ENCODE measurements at regions not wholly inside any gene's neighbourhood (a gene's known extent, or its start where the extent isn't known, plus 50 kb on each side); places are given as distances from the start of the nearest gene placed in this dataset.

GRCh38 chr6:170178561-170179477 is 112.1 kb downstream of the DLL1 start:
- Mint-ChIP-seq H3K36me3 (ENCODE audit: unreplicated experiment) (no peaks in the 10 kb centered on the region), H3K4me3 (ENCODE audit: unreplicated experiment) (no peak overlapping the region), H3K4me1 (ENCODE audit: unreplicated experiment) (no peaks in the 10 kb centered on the region), H3K9me3 (ENCODE audit: unreplicated experiment) (peaks cover 10% of the 10 kb centered on the region), H3K27me3 (ENCODE audit: unreplicated experiment) (no peaks in the 10 kb centered on the region), H3K27ac (ENCODE audit: unreplicated experiment) (no peak overlapping the region)
- no peak for TF ChIP-seq CTCF (IDR thresholded peaks at IDR 0.05)
- peak; percentile 83 for DNase-seq (ENCODE audit: extremely low spot score, unreplicated experiment)

- Mint-ChIP-seq H3K27ac (ENCODE audit: unreplicated experiment) (no peak overlapping the region), H3K4me3 (ENCODE audit: unreplicated experiment) (no peak overlapping the region), H3K27me3 (ENCODE audit: unreplicated experiment) (no peaks in the 10 kb centered on the region), H3K4me1 (ENCODE audit: unreplicated experiment) (no peaks in the 10 kb centered on the region), H3K9me3 (ENCODE audit: unreplicated experiment) (peaks cover 10% of the 10 kb centered on the region), H3K36me3 (ENCODE audit: unreplicated experiment) (peaks cover 3% of the 10 kb centered on the region)
- peak; percentile 84 for DNase-seq (ENCODE audit: extremely low spot score, unreplicated experiment)
- TF ChIP-seq CTCF (IDR thresholded peaks at IDR 0.05): no peak
These were observed 112.9 kb downstream of the DLL1 start for GRCh38 chr6:170177772-170178560.

GRCh38 chr6:170176898-170177771 is 113.7 kb downstream of the DLL1 start:
- Mint-ChIP-seq H3K4me1 (ENCODE audit: unreplicated experiment) (no peaks in the 10 kb centered on the region), H3K27me3 (ENCODE audit: unreplicated experiment) (no peaks in the 10 kb centered on the region), H3K9me3 (ENCODE audit: unreplicated experiment) (peaks cover 10% of the 10 kb centered on the region), H3K36me3 (ENCODE audit: unreplicated experiment) (peaks cover 3% of the 10 kb centered on the region), H3K27ac (ENCODE audit: unreplicated experiment) (no peak overlapping the region), H3K4me3 (ENCODE audit: unreplicated experiment) (no peak overlapping the region)
- peak; percentile 75 for DNase-seq (ENCODE audit: extremely low spot score, unreplicated experiment)
- no peak for TF ChIP-seq CTCF (IDR thresholded peaks at IDR 0.05)

GRCh38 chr6:170176136-170176897 is 114.6 kb downstream of the DLL1 start:
- no peaks in the 10 kb centered on the region for H3K27me3 Mint-ChIP-seq (ENCODE audit: unreplicated experiment)
- H3K27ac Mint-ChIP-seq (ENCODE audit: unreplicated experiment): no peak overlapping the region
- no peak overlapping the region for H3K4me3 Mint-ChIP-seq (ENCODE audit: unreplicated experiment)
- DNase-seq (ENCODE audit: extremely low spot score, unreplicated experiment): peak; percentile 77
- H3K4me1 Mint-ChIP-seq (ENCODE audit: unreplicated experiment): no peaks in the 10 kb centered on the region
- no peak for TF ChIP-seq CTCF (IDR thresholded peaks at IDR 0.05)
- peaks cover 3% of the 10 kb centered on the region for H3K36me3 Mint-ChIP-seq (ENCODE audit: unreplicated experiment)
- H3K9me3 Mint-ChIP-seq (ENCODE audit: unreplicated experiment): peaks cover 10% of the 10 kb centered on the region

Data from osteocyte (in vitro differentiated cells).